Rectal smooth muscle tissue (tissue), 1 donor: ENCODE measurements at regions not wholly inside any gene's neighbourhood (a gene's known extent, or its start where the extent isn't known, plus 50 kb on each side); places are given as distances from the start of the nearest gene placed in this dataset.

Source experiments
- H3K27ac ChIP-seq: one replicate; pipeline ENCODE4 v1.7.0; 2013; ENCODE audit warnings: low read depth, low read length, inconsistent platforms
- H3K27me3 ChIP-seq: one replicate; pipeline ENCODE4 v1.7.0; 2013; ENCODE audit warnings: low read length; ENCODE audit not compliant: control insufficient read depth, insufficient read depth
- H3K36me3 ChIP-seq: one replicate; pipeline ENCODE4 v1.7.0; 2013; ENCODE audit warnings: low read length; ENCODE audit not compliant: control insufficient read depth, insufficient read depth
- H3K4me1 ChIP-seq: one replicate; pipeline ENCODE4 v1.7.0; 2013; ENCODE audit warnings: low read length; ENCODE audit not compliant: control insufficient read depth, insufficient read depth
- H3K4me3 ChIP-seq: one replicate; pipeline ENCODE4 v1.7.0; 2013; ENCODE audit warnings: low read length
- H3K9ac ChIP-seq: one replicate; pipeline ENCODE4 v1.7.0; 2013; ENCODE audit warnings: low read length

DNA sequence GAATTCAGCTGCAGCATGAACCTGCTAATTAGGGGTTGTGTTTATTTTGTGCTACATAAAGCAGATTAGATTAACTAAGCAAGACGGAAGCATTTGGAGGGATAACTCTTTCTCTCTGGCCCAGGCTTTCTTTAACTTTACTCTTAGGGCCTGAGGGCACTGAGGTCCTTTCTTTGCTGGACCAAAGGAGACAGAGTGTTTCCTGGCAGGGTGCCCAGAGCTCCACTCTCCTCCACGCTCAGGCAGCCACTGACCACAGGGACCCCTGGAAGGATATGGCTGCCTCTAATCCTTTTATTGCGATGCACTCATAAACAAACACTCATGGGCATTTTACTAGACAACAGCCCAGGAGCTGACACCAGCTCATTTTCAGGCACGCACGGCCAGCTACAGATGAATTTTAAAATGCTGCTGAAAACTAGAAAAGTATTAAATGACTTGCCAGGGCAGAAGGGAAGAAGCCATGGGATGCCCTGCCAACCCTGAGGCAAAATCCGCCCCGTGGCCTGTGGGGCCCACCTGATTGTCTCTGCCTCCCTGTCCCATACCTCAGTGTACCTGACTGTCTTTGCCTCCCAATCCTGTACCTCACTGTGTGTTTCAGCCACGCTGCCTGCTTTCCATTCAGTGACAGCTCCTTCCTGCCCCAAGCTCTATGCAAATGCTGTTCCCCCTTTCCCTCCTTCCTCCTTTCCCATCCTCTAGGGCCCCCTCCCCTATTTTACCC is 192.6 kb upstream of the NAV2 start:
- H3K4me1 ChIP-seq = no peaks in the 10 kb centered on the region
- H3K9ac ChIP-seq = no peak overlapping the region
- H3K27me3 ChIP-seq = no peaks in the 10 kb centered on the region
- no peak overlapping the region for H3K4me3 ChIP-seq
- H3K27ac ChIP-seq = no peak overlapping the region
- H3K36me3 ChIP-seq = no peaks in the 10 kb centered on the region

DNA sequence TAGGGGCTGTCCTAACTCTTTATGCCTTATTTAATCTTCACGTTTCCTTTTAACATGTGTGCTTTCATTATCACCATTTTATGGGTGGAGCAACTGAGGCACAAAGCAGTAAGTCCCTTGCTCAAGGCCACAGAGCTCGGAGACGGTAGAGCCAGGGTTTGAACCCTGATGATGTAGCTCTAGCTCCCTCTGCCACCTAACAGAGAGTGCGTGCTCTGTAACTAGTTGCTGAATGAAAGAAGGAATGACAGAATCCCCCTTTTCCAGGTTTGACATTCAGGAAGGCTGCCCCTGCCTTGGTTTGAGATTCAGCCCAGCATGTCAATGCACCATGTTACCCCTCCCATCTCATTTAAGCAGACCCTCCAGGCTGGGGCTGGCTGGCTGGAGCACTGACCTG is 193.3 kb upstream of the NAV2 start:
- Histone ChIP-seq H3K27me3 (no peaks in the 10 kb centered on the region), H3K36me3 (no peaks in the 10 kb centered on the region), H3K4me1 (no peaks in the 10 kb centered on the region), H3K27ac (no peak overlapping the region), H3K9ac (no peak overlapping the region), H3K4me3 (no peak overlapping the region)

DNA sequence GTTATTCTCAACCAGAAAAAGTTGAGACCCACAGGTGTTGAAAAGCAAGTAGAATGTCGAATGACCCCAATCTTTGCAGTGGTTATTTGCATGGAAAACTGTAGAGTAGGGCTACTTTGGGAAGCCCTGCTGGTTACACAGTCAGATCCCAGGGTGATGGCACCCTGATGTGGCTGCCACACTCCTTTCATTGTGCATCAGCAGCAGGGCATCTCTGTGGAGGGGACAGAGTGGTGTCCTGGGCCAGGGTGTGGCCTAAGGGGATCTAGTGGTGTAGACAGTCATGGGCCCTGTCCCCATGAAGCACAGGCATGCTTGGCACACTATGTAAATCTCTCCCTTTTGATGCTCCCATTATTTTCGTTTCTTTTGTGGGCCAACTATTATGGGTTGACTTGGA is 199.4 kb upstream of the NAV2 start:
- H3K9ac ChIP-seq = no peak overlapping the region
- peaks cover 4% of the 10 kb centered on the region for H3K27me3 ChIP-seq
- no peak overlapping the region for H3K27ac ChIP-seq
- no peaks in the 10 kb centered on the region for H3K4me1 ChIP-seq
- no peak overlapping the region for H3K4me3 ChIP-seq
- H3K36me3 ChIP-seq = no peaks in the 10 kb centered on the region

DNA sequence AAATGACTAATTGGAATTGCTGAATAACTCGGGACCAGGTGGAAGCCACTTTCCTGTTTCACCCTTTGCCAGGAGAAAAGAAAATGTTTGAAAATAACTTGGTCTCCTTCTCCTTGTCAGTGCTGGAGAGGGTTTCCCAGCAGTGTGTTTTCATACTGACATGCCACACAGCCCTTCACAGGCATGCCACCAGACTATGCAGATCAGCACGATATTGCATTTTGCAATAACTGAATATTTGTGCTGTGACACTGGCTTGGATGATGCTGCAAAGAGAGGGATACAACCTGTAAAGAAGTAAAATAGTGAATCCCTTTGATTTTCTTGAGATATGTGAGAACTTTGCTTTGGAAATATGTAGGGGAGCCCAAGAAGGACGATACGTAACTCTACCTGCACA is 200.0 kb upstream of the NAV2 start:
- Histone ChIP-seq H3K4me3 (no peak overlapping the region), H3K27me3 (peaks cover 4% of the 10 kb centered on the region), H3K9ac (no peak overlapping the region), H3K36me3 (no peaks in the 10 kb centered on the region), H3K4me1 (no peaks in the 10 kb centered on the region), H3K27ac (no peak overlapping the region)

DNA sequence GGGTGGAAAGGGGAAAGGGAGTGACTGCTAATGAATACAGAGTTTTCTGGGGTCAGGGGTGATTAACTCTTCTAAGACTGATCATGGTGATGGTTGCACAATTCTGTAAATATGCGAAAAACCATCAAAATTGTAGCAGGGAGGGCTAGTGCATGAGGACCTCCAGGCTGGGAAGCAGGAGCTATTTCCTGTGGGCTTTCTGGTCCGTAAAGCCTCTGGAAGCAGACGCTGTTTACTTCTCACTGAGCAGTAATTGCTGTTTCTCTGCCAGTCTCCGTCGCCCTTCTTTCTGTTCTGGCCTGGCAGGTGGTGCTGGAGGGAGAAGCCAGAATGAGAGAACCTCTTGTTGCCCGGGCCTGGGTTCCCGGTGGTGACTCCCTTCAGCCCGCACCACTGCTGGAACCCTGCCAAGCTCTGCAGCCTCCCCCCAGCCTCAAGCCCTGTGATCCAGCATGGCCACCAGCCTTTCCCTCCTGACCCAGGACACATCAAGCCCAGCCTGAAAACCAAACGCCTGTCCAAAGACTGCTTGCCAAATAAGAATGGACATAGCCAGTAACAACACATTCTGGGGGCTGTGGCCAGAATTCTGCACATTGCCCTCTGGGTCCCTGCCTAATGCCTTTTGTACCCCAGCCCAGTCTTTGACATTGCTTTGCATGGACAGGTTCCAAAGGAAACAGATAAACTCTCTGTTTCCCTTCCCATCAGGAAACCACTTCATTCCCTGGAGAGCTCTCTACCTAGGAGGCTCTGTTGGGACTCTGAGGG is 201.0 kb upstream of the NAV2 start:
- no peak overlapping the region for H3K9ac ChIP-seq
- no peak overlapping the region for H3K4me3 ChIP-seq
- no peak overlapping the region for H3K27ac ChIP-seq
- H3K36me3 ChIP-seq = no peaks in the 10 kb centered on the region
- no peaks in the 10 kb centered on the region for H3K4me1 ChIP-seq
- H3K27me3 ChIP-seq = peaks cover 4% of the 10 kb centered on the region

DNA sequence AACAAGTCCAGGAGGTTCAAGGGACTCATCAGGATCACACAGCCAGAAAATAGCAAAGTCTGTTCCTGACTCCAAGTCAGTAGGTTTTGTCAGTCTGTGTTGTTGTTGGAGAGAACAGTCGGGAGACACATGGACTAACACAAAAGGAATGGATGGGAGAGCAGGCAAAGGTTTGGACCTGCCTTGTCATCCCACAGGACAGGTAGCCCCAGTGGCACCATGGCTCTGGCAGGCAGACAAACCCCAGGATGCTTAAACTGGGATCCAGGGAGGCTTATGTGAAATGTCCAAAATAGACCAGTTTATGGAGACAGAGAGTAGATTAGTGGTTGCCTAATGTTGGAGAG is 201.6 kb upstream of the NAV2 start:
- Histone ChIP-seq H3K4me3 (no peak overlapping the region), H3K27ac (no peak overlapping the region), H3K9ac (no peak overlapping the region), H3K4me1 (no peaks in the 10 kb centered on the region), H3K36me3 (no peaks in the 10 kb centered on the region), H3K27me3 (peaks cover 4% of the 10 kb centered on the region)

DNA sequence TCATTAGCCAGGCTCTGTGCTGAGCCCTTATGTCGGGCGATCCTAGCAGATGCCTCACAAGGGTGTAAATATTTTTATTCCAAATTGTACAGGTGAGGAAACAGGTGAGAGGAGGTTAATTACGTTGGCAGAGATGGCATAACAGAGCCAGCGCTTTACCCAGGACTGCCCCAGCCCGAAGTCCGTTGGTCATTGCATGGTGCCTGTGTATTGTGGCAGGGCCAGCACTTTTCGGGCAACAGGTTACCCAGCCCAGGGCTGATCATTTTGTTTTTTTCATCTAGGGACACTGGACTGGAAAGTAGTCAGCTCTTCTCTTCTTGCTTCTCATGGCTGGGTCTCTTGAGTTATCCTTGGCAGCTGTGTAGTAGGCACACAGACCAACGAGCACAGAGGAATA is 202.2 kb upstream of the NAV2 start:
- H3K27ac ChIP-seq = no peak overlapping the region
- no peak overlapping the region for H3K4me3 ChIP-seq
- H3K9ac ChIP-seq = no peak overlapping the region
- H3K4me1 ChIP-seq = no peaks in the 10 kb centered on the region
- no peaks in the 10 kb centered on the region for H3K36me3 ChIP-seq
- H3K27me3 ChIP-seq = peaks cover 4% of the 10 kb centered on the region

DNA sequence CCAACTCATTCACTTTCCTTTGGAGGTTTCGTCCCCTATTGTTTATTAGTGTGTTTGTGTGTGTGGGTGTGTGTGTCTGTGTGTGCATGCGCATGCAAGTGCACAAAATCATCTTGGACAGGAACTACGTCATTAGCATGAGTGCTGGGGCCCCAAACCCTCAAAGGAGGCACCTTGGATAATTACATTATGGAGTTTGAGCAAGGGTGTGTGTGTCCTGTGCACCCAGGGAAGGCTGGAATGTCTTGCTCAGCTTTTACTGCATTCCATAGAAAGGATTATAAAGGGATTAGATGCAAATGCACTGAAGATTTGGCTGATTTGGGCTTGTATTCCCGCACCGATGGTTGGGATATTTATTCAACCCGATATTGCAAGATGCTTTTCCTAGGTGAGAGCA is 203.4 kb upstream of the NAV2 start:
- Histone ChIP-seq H3K4me1 (no peaks in the 10 kb centered on the region), H3K27me3 (peaks cover 4% of the 10 kb centered on the region), H3K36me3 (no peaks in the 10 kb centered on the region), H3K9ac (no peak overlapping the region), H3K4me3 (no peak overlapping the region), H3K27ac (no peak overlapping the region)

DNA sequence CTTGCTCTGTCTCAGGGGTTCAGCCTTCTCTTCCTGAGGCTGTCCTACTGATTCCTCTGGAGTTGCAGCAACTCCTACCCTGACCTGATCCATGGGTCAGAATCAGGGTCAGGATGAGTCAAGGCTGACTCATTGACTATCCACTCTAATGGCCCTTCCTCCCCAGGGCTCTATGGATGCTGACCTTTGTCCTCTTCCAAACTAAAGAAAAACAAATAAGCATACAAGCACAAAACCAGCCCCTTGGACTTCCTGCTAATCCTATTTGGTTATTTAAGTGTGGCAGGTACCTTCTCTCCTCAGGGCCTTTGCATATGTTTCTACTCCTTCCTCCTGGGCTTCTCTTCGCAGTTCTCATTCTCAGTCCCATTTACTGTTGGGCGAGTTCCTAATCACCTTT is 204.5 kb upstream of the NAV2 start:
- Histone ChIP-seq H3K27me3 (peaks cover 3% of the 10 kb centered on the region), H3K4me1 (no peaks in the 10 kb centered on the region), H3K4me3 (no peak overlapping the region), H3K9ac (no peak overlapping the region), H3K36me3 (no peaks in the 10 kb centered on the region), H3K27ac (no peak overlapping the region)

DNA sequence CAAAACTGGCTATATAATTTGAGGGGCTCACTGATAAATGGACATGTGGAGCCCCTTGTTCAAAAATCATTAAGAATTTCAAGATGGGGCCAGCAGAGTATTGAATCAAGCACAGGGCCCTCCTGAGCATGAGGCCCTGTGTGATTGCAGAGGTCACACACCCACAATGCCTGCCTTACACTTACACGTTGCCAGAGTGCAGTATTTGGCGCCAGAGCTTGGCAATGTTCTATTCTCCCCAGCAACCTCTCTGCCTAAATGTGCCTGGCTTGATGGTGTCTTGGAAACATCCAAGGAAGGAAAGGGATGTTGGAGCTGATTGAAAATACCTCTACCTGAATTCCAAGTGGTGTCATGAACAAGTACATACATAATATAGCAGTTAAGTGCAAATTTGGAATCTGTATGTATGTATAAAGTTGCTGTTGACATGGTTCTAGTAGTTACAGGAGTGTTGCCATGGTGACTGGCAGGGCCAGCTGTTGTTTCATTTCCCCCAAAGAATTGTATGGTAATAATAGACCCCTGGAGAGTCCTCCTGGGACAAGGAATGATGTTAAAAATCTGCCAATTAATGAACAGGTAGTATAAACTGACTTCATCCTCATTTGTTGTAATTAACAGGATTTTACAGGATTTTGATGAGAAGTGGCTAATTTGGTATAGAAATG is 205.7 kb upstream of the NAV2 start:
- Histone ChIP-seq H3K4me1 (no peaks in the 10 kb centered on the region), H3K27me3 (peaks cover 3% of the 10 kb centered on the region), H3K9ac (no peak overlapping the region), H3K36me3 (no peaks in the 10 kb centered on the region), H3K4me3 (no peak overlapping the region), H3K27ac (no peak overlapping the region)

DNA sequence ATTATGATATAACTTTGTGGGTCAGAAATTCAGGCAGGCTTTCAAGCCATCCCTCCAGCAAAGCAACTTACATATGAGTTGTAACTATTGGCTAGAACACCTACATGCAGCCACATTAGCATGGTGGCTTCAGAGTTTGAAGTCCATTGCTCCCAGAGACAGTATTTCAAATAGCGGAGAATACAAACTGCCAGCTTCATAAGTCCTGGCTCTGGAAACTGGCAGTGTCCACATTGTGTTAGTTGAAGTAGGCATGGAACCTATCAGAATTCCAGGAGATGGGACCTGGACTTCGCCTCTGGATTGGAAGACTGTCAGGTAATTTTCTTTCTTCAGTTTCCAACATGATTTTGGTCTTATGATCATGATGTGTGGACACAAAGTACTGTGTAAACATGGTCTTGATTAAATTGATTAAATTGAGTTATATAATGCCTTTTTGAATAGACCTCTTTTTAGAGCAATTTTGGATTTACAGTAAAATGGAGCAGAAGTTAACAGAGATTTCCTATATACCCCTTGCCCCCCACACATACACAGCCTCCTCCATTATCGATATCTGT is 209.9 kb upstream of the NAV2 start:
- Histone ChIP-seq H3K36me3 (no peaks in the 10 kb centered on the region), H3K27me3 (no peaks in the 10 kb centered on the region), H3K4me1 (no peaks in the 10 kb centered on the region), H3K27ac (no peak overlapping the region), H3K9ac (no peak overlapping the region), H3K4me3 (no peak overlapping the region)

DNA sequence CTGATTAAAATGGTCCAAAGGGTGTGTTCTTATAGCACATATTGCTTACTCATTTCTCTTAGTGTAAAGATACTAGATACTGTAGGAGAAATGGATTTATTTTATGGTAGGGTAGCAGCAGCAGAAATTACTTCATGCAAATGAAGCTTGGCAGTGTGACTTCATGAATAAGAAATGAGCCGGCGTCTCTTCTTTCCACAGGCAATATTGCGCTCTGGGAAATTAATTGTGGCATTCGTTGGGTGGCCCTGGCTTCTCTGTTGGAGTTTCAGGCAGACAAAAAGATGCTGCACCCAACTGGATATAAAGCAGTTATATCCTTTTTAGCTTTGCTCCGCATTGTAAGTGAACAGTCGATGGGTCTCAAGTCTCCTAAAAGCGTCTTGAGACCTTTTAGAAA is 211.0 kb upstream of the NAV2 start:
- Histone ChIP-seq H3K27me3 (no peaks in the 10 kb centered on the region), H3K4me1 (no peaks in the 10 kb centered on the region), H3K9ac (no peak overlapping the region), H3K27ac (no peak overlapping the region), H3K4me3 (no peak overlapping the region), H3K36me3 (no peaks in the 10 kb centered on the region)
